ENCODE measurements at regions not wholly inside any gene's neighbourhood (a gene's known extent, or its start where the extent isn't known, plus 50 kb on each side); places are given as distances from the start of the nearest gene placed in this dataset.

DNA sequence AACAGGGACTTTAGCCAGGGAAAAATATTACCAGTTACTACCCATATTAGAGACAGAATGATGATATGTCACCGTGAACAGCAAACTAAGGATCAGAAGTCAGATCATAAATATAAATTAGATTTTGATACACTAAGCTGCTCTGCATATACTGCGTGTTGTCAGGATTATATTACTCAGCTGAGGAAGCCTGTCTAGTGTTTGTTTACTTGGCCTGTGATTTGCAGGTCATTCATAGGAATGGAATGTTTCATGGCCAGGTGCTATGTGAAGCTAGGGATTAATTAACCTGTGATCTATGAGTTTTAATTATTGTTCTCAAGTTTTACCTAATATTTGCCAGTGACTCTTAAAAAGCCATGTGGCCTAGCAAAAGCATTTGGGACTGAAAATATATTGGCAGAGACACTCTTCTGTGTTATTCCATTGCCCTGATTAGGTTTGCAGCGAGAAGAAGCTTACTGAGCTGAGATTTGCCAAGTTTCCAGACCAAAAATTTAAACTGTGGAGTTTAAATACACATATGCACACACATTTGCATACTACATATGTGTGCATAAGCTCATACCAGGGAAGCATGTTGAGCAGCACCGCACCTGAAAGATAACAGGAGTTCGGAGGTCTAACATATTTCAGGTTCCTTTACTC, 496.3 kb upstream of the GRIA1 start:
- DNase-seq: no peak
- ATAC-seq: no peak
- Mint-ChIP-seq H3K27me3 (no peaks in the 10 kb centered on the region), H3K27ac (no peak overlapping the region), H3K4me3 (no peak overlapping the region), H3K36me3 (ENCODE audit: low read depth) (no peaks in the 10 kb centered on the region), H3K4me1 (no peaks in the 10 kb centered on the region)
- H3K9me3 ChIP-seq (ENCODE audit: control insufficient read depth, low read length, poor library complexity, severe bottlenecking): no peaks in the 10 kb centered on the region

DNA sequence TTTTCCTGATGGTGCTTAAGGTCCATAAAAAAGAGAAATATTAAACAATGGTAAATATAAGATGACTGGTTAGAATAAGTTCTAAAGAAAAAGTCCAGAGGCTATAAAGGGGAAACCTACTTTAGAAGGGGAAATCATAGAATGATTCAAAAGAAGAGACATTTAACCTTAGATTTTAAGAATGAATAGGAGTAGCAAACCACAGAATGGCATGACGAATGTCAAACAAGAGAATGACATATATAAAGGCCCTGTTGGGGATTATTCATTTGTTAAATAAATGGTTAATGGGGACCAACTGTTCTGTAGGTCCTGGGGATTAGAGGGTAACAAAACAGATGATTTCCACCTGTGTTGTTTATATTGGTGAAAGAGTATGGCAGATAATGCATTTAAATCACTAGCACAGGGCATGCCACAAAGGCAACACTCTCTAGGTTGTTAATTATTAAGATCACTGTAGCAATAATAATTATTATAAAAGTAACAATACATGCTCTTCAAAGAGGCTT, 495.2 kb upstream of the GRIA1 start:
- no peak for DNase-seq
- no peaks in the 10 kb centered on the region for H3K9me3 ChIP-seq (ENCODE audit: control insufficient read depth, low read length, poor library complexity, severe bottlenecking)
- Mint-ChIP-seq H3K4me1 (no peaks in the 10 kb centered on the region), H3K27ac (no peak overlapping the region), H3K36me3 (ENCODE audit: low read depth) (no peaks in the 10 kb centered on the region), H3K27me3 (no peaks in the 10 kb centered on the region), H3K4me3 (no peak overlapping the region)
- no peak for ATAC-seq

DNA sequence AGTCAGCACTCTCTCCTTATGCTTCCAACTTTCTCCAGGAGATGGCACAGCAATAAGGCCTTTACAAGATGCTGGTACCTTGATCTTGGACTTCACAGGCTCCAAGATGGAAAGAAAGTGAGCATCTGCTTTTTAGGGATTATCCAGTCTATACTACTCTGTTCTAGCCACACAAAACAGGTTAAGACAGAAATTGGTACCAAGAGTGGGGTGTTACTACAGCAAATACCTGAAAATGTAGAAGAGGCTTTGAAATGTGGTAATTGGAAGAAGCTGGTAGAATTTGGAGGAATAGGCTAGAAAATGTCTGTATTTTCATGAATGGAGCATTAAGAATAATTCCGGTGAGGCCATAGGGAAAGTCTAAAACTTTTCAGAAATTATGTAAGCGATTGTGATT, 484.8 kb upstream of the GRIA1 start:
- no peaks in the 10 kb centered on the region for H3K9me3 ChIP-seq (ENCODE audit: control insufficient read depth, low read length, poor library complexity, severe bottlenecking)
- H3K4me3 Mint-ChIP-seq: no peak overlapping the region
- no peaks in the 10 kb centered on the region for H3K4me1 Mint-ChIP-seq
- DNase-seq: no peak
- H3K27ac Mint-ChIP-seq: no peak overlapping the region
- no peaks in the 10 kb centered on the region for H3K27me3 Mint-ChIP-seq
- no peaks in the 10 kb centered on the region for H3K36me3 Mint-ChIP-seq (ENCODE audit: low read depth)
- no peak for ATAC-seq

GRCh38 chr5:153006681-153007080, 483.8 kb upstream of the GRIA1 start:
- Mint-ChIP-seq H3K27ac (no peak overlapping the region), H3K36me3 (ENCODE audit: low read depth) (no peaks in the 10 kb centered on the region), H3K4me3 (no peak overlapping the region), H3K27me3 (no peaks in the 10 kb centered on the region), H3K4me1 (no peaks in the 10 kb centered on the region)
- no peak for ATAC-seq
- DNase-seq: no peak
- H3K9me3 ChIP-seq (ENCODE audit: control insufficient read depth, low read length, poor library complexity, severe bottlenecking): no peaks in the 10 kb centered on the region

DNA sequence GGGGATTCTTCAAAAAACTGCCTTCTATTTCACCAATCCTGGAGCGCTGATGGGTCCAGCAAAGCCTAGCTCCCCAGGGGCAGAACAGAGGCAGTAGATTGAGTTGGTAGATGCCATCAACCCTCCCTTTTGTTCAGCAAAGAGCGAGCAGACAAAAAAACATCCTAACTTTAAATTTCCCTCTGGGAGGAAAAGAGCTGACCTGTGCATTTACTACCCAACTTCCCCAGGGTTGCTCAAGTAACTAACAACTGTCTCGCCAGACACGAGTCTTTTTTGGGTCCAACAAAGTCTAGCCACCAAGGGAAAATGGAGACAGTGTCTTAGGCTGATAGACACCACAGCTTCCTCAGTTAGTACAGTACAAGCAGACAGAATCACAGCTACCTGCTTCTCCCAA, 476.3 kb upstream of the GRIA1 start:
- Mint-ChIP-seq H3K27me3 (no peaks in the 10 kb centered on the region), H3K36me3 (ENCODE audit: low read depth) (no peaks in the 10 kb centered on the region), H3K27ac (no peak overlapping the region), H3K4me1 (no peaks in the 10 kb centered on the region), H3K4me3 (no peak overlapping the region)
- DNase-seq (no peak), ATAC-seq (no peak)
- H3K9me3 ChIP-seq (ENCODE audit: control insufficient read depth, low read length, poor library complexity, severe bottlenecking): no peaks in the 10 kb centered on the region

- H3K27ac Mint-ChIP-seq: no peak overlapping the region
- no peak for DNase-seq
- ATAC-seq: no peak
- no peaks in the 10 kb centered on the region for H3K4me1 Mint-ChIP-seq
- H3K36me3 Mint-ChIP-seq (ENCODE audit: low read depth): no peaks in the 10 kb centered on the region
- H3K4me3 Mint-ChIP-seq: no peak overlapping the region
- no peaks in the 10 kb centered on the region for H3K27me3 Mint-ChIP-seq
- no peaks in the 10 kb centered on the region for H3K9me3 ChIP-seq (ENCODE audit: control insufficient read depth, low read length, poor library complexity, severe bottlenecking)
Observed at GRCh38 chr5:153018121-153018520, 472.3 kb upstream of the GRIA1 start.

GRCh38 chr5:153030755-153031725, 459.4 kb upstream of the GRIA1 start:
- Mint-ChIP-seq H3K4me1 (no peaks in the 10 kb centered on the region), H3K27me3 (no peaks in the 10 kb centered on the region), H3K27ac (no peak overlapping the region), H3K36me3 (ENCODE audit: low read depth) (no peaks in the 10 kb centered on the region), H3K4me3 (no peak overlapping the region)
- ATAC-seq (no peak), DNase-seq (no peak)
- H3K9me3 ChIP-seq (ENCODE audit: control insufficient read depth, low read length, poor library complexity, severe bottlenecking): no peaks in the 10 kb centered on the region

GRCh38 chr5:153039501-153039900, 451.0 kb upstream of the GRIA1 start:
- Mint-ChIP-seq H3K4me1 (no peaks in the 10 kb centered on the region), H3K27me3 (no peaks in the 10 kb centered on the region), H3K4me3 (no peak overlapping the region), H3K36me3 (ENCODE audit: low read depth) (no peaks in the 10 kb centered on the region), H3K27ac (no peak overlapping the region)
- no peaks in the 10 kb centered on the region for H3K9me3 ChIP-seq (ENCODE audit: control insufficient read depth, low read length, poor library complexity, severe bottlenecking)
- DNase-seq (no peak), ATAC-seq (no peak)

- DNase-seq (no peak), ATAC-seq (no peak)
- no peaks in the 10 kb centered on the region for H3K36me3 Mint-ChIP-seq (ENCODE audit: low read depth)
- H3K27me3 Mint-ChIP-seq: no peaks in the 10 kb centered on the region
- H3K27ac Mint-ChIP-seq: no peak overlapping the region
- H3K4me1 Mint-ChIP-seq: no peaks in the 10 kb centered on the region
- no peak overlapping the region for H3K4me3 Mint-ChIP-seq
- no peaks in the 10 kb centered on the region for H3K9me3 ChIP-seq (ENCODE audit: control insufficient read depth, low read length, poor library complexity, severe bottlenecking)
Observed at GRCh38 chr5:153043886-153044285, 446.6 kb upstream of the GRIA1 start.

- H3K4me3 Mint-ChIP-seq: no peak overlapping the region
- DNase-seq (no peak), ATAC-seq (no peak)
- H3K4me1 Mint-ChIP-seq: no peaks in the 10 kb centered on the region
- no peaks in the 10 kb centered on the region for H3K9me3 ChIP-seq (ENCODE audit: control insufficient read depth, low read length, poor library complexity, severe bottlenecking)
- no peaks in the 10 kb centered on the region for H3K36me3 Mint-ChIP-seq (ENCODE audit: low read depth)
- H3K27ac Mint-ChIP-seq: no peak overlapping the region
- no peaks in the 10 kb centered on the region for H3K27me3 Mint-ChIP-seq
Observed at GRCh38 chr5:153050496-153051179, 439.8 kb upstream of the GRIA1 start.

- H3K36me3 Mint-ChIP-seq (ENCODE audit: low read depth): no peaks in the 10 kb centered on the region
- H3K27ac Mint-ChIP-seq: no peak overlapping the region
- H3K4me3 Mint-ChIP-seq: no peak overlapping the region
- DNase-seq: no peak
- ATAC-seq: no peak
- no peaks in the 10 kb centered on the region for H3K27me3 Mint-ChIP-seq
- no peaks in the 10 kb centered on the region for H3K4me1 Mint-ChIP-seq
- no peaks in the 10 kb centered on the region for H3K9me3 ChIP-seq (ENCODE audit: control insufficient read depth, low read length, poor library complexity, severe bottlenecking)
Observed at GRCh38 chr5:153066281-153066680, 424.2 kb upstream of the GRIA1 start.

DNA sequence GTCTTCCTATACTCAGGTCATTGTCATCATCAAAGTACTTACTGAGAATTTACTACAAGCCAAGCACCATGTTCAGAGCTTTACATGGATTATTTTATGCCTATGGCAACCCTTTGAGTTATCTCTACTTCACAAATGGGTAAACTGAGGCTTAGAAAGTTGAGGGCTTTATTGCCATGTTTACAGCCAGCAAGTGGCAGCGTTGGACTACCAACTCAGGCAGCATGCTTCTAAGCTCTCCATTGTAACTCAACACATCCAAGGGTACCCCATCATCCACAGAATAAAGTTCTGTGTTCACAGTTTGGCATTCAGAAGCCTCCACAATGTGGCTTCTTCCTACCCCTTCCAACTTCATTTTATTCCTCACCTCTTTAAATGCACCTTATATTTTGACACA, 422.6 kb upstream of the GRIA1 start:
- ATAC-seq (no peak), DNase-seq (no peak)
- no peaks in the 10 kb centered on the region for H3K36me3 Mint-ChIP-seq (ENCODE audit: low read depth)
- H3K9me3 ChIP-seq (ENCODE audit: control insufficient read depth, low read length, poor library complexity, severe bottlenecking): no peaks in the 10 kb centered on the region
- H3K4me3 Mint-ChIP-seq: no peak overlapping the region
- H3K27ac Mint-ChIP-seq: no peak overlapping the region
- no peaks in the 10 kb centered on the region for H3K27me3 Mint-ChIP-seq
- no peaks in the 10 kb centered on the region for H3K4me1 Mint-ChIP-seq

DNA sequence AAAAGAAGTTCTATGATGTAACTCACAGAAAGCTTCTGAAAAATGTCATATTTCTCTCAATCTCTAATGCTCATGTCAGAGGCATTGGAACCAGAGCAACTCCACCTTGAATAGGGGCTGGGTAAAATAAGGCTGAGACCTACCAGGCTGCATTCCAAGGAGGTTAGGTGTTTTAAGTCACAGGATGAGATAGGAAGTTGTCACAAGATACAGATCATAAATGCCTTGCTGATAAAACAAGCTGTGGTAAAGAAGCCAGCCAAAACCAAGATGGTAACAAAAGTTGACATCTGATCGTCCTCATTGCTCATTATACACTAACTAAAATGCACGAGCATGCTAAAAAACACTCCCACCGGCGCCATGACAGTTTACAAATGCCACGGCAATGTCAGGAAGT, 411.1 kb upstream of the GRIA1 start:
- Mint-ChIP-seq H3K36me3 (ENCODE audit: low read depth) (no peaks in the 10 kb centered on the region), H3K27ac (no peak overlapping the region), H3K27me3 (no peaks in the 10 kb centered on the region), H3K4me3 (no peak overlapping the region), H3K4me1 (no peaks in the 10 kb centered on the region)
- ATAC-seq (no peak), DNase-seq (no peak)
- H3K9me3 ChIP-seq (ENCODE audit: control insufficient read depth, low read length, poor library complexity, severe bottlenecking): no peaks in the 10 kb centered on the region

Data from T-helper 17 cell (primary cell).